ENCODE measurements at regions not wholly inside any gene's neighbourhood (a gene's known extent, or its start where the extent isn't known, plus 50 kb on each side); places are given as distances from the start of the nearest gene placed in this dataset.

GRCh38 chr4:176484301-176484984 is 164.7 kb downstream of the SPCS3 start:
- no peak for TF ChIP-seq PATZ1 (CRISPR knock-in tag; IDR thresholded peaks at IDR 0.05; ENCODE audit: borderline replicate concordance)
- TF ChIP-seq ZNF70 (CRISPR knock-in tag; IDR thresholded peaks at IDR 0.05): no peak
- no peak for TF ChIP-seq ZC3H10 (CRISPR knock-in tag; IDR thresholded peaks at IDR 0.05)
- TF ChIP-seq GLIS3 (CRISPR knock-in tag; IDR thresholded peaks at IDR 0.05): no peak
- no peak for TF ChIP-seq CREB5 (CRISPR knock-in tag; IDR thresholded peaks at IDR 0.05; ENCODE audit: low read depth)
- no peak for TF ChIP-seq ZNF8 (CRISPR knock-in tag; IDR thresholded peaks at IDR 0.05)
- TF ChIP-seq ARNTL (CRISPR knock-in tag; IDR thresholded peaks at IDR 0.05; ENCODE audit: borderline replicate concordance, low read depth): no peak
- no peak for TF ChIP-seq TSHZ2 (CRISPR knock-in tag; IDR thresholded peaks at IDR 0.05)
- no peak for TF ChIP-seq OSR1 (CRISPR knock-in tag; IDR thresholded peaks at IDR 0.05)
- TF ChIP-seq RARB (CRISPR knock-in tag; IDR thresholded peaks at IDR 0.05): no peak
- no peak for TF ChIP-seq ZFP30 (CRISPR knock-in tag; IDR thresholded peaks at IDR 0.05)
- no peak for TF ChIP-seq ZNF565 (CRISPR knock-in tag; conservative IDR thresholded peaks at IDR 0.05; ENCODE audit: low read depth)

All from SK-N-SH treated with all-trans-retinoic acid at 6 μM for 48 hours (cell line).